Thyroid gland (tissue), 4 donors: ENCODE measurements at regions not wholly inside any gene's neighbourhood (a gene's known extent, or its start where the extent isn't known, plus 50 kb on each side); places are given as distances from the start of the nearest gene placed in this dataset.
A peak's percentile ranks its signal among the peaks of the same experiment; 100 is the strongest.

Experiments
- DNase-seq, 2 donors: peaks; one replicate each; pipeline ENCODE4 v3.0.0-alpha.2; 2019
- H3K27ac ChIP-seq, 3 donors: fragments of 200-600 bp; sonication (generic); 1 replicate in 2 of 3; 2 replicates in 1 of 3; pipeline ENCODE4 v1.5.1; 2016 to 2019; ENCODE audit warnings: mild to moderate bottlenecking in 1 of 3, moderate library complexity in 1 of 3
- H3K27me3 ChIP-seq: fragments of 200-600 bp; sonication (generic); one replicate; pipeline ENCODE4 v1.5.1; 2019
- H3K36me3 ChIP-seq, 2 donors: fragments of 200-600 bp; sonication (generic); one replicate each; pipeline ENCODE4 v1.5.1; 2016 to 2019
- H3K4me1 ChIP-seq, 2 donors: fragments of 200-600 bp; sonication (generic); one replicate each; pipeline ENCODE4 v1.5.1; 2017 to 2019
- H3K4me3 ChIP-seq, 3 donors: fragments of 200-600 bp; sonication (generic); replicated peaks in 1 of 3; 1 replicate in 2 of 3; 2 replicates in 1 of 3; pipeline ENCODE4 v1.5.1; 2016; ENCODE audit warnings: mild to moderate bottlenecking in 1 of 3
- H3K9me3 ChIP-seq: fragments of 200-600 bp; sonication (generic); one replicate; pipeline ENCODE4 v1.5.1; 2017
- POLR2A ChIP-seq, 2 donors: fragments of 450-650 bp; IDR thresholded peaks; one replicate each; pipeline ENCODE4 v1.6.1; 2017; ENCODE audit warnings: antibody characterized with exemption in 2 of 2, mild to moderate bottlenecking in 2 of 2, moderate library complexity in 1 of 2
- WGBS, 2 donors: methylation state at CpG; one replicate each; pipeline ENCODE4 v1.1.5; 2017; 5-methylcytosine and 5-hydroxymethylcytosine counted together
- intact Hi-C: fragments of 100-400 bp; cut with DNase I; formaldehyde crosslinking; loops from one replicate; pipeline ENCODE4 v1.15.1; 2023
- TF ChIP-seq, protein P1 (sequence below), 6 experiments: fragments of 200-600 bp in 3 of 6; fragments of 450-650 bp in 3 of 6; sonication (generic) in 3 of 6; IDR thresholded peaks; one replicate each; pipeline ENCODE4 v1.5.1; 2016 to 2019; ENCODE audit warnings: antibody characterized with exemption in 6 of 6, mild to moderate bottlenecking in 2 of 6, inconsistent platforms in 1 of 6, moderate library complexity in 1 of 6

DNA sequence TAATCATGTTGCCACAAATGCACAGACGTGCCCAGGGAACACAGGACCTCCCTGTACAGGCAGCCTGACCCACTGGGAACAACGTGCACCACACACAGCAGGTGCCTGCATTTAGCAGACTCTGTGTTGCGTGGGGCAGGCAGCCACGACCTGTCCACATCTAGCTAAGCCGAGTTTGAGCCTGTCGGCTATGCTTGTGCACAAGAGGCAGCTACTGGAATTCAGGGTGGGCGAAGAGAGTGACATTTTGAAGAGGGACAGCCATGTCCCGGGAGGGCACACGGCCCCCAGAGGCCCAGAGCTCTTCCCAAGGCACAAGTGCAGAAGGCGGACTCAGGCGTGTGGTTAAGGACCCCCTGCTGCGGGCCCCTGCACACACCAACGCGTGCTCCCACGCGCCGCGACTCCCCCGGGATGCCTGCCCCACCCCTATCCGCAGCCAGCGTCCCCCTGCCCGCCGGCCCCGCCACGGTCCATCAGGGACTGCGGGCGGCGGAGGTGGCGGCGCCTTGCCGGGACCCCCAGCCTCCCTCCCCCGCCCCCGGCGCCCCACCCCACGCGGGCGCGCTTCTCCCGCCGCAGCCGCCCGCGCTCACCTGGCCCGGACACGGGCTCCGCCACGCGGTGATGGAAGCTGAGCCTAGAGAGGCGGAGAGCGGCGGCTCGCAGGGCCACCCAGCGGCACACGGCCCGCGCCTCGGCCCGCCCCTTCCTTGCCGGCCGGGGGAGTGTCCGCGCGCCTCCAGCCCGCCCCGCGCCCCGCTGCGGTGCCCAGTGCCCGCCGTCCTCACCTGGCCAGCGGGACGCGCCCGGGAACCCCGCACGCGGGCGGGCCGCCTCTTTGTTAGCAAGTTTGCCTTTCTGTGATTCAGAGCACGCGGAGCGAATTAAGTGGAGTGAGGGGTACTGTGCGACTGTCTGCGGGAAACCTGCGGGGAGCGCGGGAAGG, 125.3 kb upstream of the PRMT8 start:
- peak; percentile 56 to 61 for DNase-seq
- Histone ChIP-seq H3K36me3 (no peaks in the 10 kb centered on the region), H3K4me1 (peaks cover 5 to 7% of the 10 kb centered on the region in 2 donors), H3K9me3 (no peaks in the 10 kb centered on the region), H3K27ac (no peak overlapping the region), H3K27me3 (peaks cover 4% of the 10 kb centered on the region), H3K4me3 (peak overlapping the region in 1 of 3 donors; percentile 28)
- TF ChIP-seq, protein P1, sequence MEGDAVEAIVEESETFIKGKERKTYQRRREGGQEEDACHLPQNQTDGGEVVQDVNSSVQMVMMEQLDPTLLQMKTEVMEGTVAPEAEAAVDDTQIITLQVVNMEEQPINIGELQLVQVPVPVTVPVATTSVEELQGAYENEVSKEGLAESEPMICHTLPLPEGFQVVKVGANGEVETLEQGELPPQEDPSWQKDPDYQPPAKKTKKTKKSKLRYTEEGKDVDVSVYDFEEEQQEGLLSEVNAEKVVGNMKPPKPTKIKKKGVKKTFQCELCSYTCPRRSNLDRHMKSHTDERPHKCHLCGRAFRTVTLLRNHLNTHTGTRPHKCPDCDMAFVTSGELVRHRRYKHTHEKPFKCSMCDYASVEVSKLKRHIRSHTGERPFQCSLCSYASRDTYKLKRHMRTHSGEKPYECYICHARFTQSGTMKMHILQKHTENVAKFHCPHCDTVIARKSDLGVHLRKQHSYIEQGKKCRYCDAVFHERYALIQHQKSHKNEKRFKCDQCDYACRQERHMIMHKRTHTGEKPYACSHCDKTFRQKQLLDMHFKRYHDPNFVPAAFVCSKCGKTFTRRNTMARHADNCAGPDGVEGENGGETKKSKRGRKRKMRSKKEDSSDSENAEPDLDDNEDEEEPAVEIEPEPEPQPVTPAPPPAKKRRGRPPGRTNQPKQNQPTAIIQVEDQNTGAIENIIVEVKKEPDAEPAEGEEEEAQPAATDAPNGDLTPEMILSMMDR (IDR thresholded peaks at IDR 0.05): peak in 2 of 6 experiments; percentile 9 to 24
- TF ChIP-seq POLR2A (IDR thresholded peaks at IDR 0.05): no peak
- 13 to 14% methylated on average over 5 to 14 of the region's 87 CpGs for WGBS, 2 donors
- intact Hi-C loops: no loop called here

DNA sequence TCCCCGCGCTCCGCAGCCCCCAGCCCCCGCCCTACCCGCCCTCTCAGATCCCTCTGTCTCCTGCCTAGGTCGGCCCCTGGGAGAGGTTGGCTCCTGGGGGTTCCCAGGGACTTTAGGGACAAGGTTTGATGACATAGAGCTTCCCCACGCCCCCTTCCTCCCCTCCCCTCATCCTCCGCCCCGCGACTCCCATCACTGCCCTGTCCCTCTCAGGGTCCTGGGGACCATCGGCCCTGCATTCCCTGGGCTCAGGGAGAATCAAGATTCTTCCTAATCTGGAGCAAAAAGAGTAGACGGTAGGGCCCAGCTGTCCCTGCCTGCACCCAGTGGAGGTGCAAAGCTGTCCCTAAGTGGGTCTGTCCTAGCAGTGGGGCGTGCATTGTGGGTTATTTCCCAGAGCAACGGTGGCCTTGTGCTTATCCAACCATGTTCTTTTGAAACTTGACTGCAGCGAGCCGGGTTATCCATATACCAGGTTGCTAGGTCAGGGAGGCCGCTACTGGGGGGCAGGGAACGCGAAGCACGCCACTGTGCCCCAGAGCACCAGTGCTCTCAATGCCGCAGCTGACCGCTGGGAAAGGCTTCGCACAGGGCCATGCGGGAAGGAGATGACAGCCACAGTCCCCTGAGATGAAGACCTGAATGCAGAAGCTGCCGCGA, 124.4 kb upstream of the PRMT8 start:
- intact Hi-C loops: no loop called here
- peak overlapping the region in 1 of 3 donors; percentile 28 for H3K4me3 ChIP-seq
- no peak overlapping the region for H3K27ac ChIP-seq
- 51% methylated on average over 20 to 26 of the region's 26 CpGs for WGBS, 2 donors
- H3K36me3 ChIP-seq: no peaks in the 10 kb centered on the region
- no peaks in the 10 kb centered on the region for H3K9me3 ChIP-seq
- no peak for DNase-seq
- peaks cover 4% of the 10 kb centered on the region for H3K27me3 ChIP-seq
- peaks cover 5 to 7% of the 10 kb centered on the region in 2 donors for H3K4me1 ChIP-seq
- TF ChIP-seq, protein P1 (IDR thresholded peaks at IDR 0.05): no peak
- TF ChIP-seq POLR2A (IDR thresholded peaks at IDR 0.05): no peak

DNA sequence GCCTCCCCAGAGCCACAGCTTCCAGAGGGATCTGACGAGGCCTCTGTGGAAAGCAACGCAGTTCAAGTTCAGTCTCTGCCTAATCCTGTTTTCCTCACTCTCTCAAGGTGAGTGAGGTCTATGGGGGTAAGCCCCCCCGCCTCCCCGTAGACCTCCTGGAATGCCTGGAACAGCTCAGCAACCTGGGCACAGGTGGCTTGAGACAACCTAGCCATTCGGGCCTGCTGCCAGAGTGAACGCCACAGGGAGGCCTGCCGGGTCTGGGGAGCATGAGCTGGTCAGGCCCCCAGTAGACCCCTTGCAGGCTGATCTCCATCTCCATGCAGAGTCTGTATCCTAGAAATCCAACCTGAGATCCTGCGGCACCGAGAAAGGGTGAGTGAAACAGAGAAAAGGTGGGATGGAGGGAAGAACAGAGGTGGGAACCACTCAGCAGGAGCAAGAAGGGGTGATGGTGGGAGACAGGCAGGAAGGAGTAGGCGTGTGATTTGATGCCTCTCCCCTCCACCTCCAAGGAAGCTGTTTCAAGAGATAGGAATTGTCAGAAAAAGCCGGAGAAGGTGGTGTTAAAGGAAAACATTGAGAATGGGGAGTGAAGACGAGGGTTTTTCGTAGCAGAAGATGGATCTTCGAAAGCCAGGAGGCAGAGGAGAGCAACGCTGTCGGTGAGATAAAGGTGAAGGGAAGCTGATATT, 123.1 kb upstream of the PRMT8 start:
- Histone ChIP-seq H3K9me3 (no peaks in the 10 kb centered on the region), H3K4me3 (no peak overlapping the region), H3K36me3 (no peaks in the 10 kb centered on the region), H3K27me3 (peaks cover 4% of the 10 kb centered on the region), H3K4me1 (peaks cover 5 to 7% of the 10 kb centered on the region in 2 donors), H3K27ac (no peak overlapping the region)
- no peak for TF ChIP-seq POLR2A (IDR thresholded peaks at IDR 0.05)
- TF ChIP-seq, protein P1 (IDR thresholded peaks at IDR 0.05): no peak
- intact Hi-C loops: no loop called here
- DNase-seq: no peak
- WGBS, 2 donors: 88 to 89% methylated on average over 15 to 16 of the region's 16 CpGs

DNA sequence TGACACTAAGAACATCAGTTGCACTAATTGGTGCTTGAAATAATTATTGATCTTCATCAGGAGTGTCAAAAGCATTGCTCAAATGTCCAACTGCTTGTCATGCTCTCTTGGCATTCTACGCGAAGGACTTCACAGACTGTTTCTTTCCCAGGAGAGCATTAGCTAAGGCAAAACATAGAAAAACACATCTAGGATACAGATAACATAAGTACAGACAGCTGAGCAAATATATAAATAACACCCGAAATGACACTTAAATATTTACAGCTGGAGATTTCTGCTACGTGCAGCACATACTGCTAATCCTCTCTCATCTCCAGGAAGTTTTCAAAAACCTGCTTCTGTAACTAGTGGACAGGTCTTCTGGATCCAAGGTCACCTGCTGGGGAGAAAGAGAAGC, 120.0 kb upstream of the PRMT8 start:
- H3K4me1 ChIP-seq: no peaks in the 10 kb centered on the region
- DNase-seq: no peak
- H3K27me3 ChIP-seq: no peaks in the 10 kb centered on the region
- intact Hi-C loops: no loop called here
- H3K9me3 ChIP-seq: no peaks in the 10 kb centered on the region
- H3K36me3 ChIP-seq: no peaks in the 10 kb centered on the region
- no peak overlapping the region for H3K27ac ChIP-seq
- no peak for TF ChIP-seq POLR2A (IDR thresholded peaks at IDR 0.05)
- TF ChIP-seq, protein P1 (IDR thresholded peaks at IDR 0.05): no peak
- WGBS, 2 donors: 47 to 60% methylated on average over 4 of the region's 4 CpGs
- no peak overlapping the region for H3K4me3 ChIP-seq
